ENCODE measurements at regions not wholly inside any gene's neighbourhood (a gene's known extent, or its start where the extent isn't known, plus 50 kb on each side); places are given as distances from the start of the nearest gene placed in this dataset.

DNA sequence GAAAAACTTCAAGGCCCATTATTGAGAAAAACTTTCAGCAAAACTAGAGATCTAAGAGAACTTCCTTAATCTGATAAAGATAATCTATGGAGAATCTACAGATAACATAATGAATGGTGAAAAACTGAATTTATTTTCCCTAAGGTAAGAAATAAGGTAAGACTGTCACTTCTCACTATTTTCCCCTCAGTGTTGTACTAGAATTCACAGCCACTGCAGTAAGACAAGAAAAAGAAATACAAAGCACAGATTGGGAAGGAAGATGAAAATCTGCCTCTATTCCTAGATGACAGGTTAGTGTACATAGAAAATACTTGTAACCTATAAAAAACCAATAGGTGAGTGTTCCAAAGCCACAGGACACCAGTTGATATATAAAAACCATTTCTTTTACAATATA is 220.7 kb upstream of the SHH start:
- no peak for DNase-seq (ENCODE audit: low read depth)
- TF ChIP-seq, protein P1, sequence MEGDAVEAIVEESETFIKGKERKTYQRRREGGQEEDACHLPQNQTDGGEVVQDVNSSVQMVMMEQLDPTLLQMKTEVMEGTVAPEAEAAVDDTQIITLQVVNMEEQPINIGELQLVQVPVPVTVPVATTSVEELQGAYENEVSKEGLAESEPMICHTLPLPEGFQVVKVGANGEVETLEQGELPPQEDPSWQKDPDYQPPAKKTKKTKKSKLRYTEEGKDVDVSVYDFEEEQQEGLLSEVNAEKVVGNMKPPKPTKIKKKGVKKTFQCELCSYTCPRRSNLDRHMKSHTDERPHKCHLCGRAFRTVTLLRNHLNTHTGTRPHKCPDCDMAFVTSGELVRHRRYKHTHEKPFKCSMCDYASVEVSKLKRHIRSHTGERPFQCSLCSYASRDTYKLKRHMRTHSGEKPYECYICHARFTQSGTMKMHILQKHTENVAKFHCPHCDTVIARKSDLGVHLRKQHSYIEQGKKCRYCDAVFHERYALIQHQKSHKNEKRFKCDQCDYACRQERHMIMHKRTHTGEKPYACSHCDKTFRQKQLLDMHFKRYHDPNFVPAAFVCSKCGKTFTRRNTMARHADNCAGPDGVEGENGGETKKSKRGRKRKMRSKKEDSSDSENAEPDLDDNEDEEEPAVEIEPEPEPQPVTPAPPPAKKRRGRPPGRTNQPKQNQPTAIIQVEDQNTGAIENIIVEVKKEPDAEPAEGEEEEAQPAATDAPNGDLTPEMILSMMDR (IDR thresholded peaks at IDR 0.05; ENCODE audit: control insufficient read depth, extremely low read depth, insufficient read depth), result no peak
- H3K4me3 ChIP-seq (ENCODE audit: low read depth, low read length), result no peak overlapping the region

- TF ChIP-seq, protein P1 (IDR thresholded peaks at IDR 0.05; ENCODE audit: control insufficient read depth, extremely low read depth, insufficient read depth), result no peak
- no peak for DNase-seq (ENCODE audit: low read depth)
- no peak overlapping the region for H3K4me3 ChIP-seq (ENCODE audit: low read depth, low read length)
Measured at GRCh38 chr7:156031679-156032478, 219.6 kb upstream of the SHH start.

DNA sequence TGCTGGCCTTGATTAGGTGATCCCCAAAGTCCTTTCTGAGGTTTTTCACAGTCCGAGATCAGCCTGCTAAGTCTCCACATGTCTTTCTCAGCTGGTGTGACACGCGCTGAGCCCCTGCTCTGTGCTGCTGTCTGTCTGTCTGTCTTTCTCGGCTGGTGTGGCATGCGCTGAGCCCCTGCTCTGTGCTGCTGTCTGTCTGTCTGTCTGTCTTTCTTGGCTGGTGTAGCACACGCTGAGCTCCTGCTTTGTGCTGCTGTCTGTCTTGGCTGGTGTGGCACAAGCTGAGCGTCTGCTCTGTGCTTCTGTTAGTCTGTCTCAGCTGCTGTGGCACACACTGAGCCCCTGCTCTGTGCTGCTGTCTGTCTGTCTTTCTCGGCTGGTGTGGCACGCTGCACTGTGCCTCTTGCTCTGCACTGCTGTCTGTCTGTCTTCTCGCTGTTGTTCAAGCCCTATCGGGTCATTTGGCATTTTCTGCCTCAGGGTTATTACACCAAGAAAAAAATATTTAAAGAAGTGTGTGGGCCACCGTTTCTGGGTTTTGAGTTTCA is 217.3 kb upstream of the SHH start:
- DNase-seq (ENCODE audit: low read depth), result no peak
- no peak overlapping the region for H3K4me3 ChIP-seq (ENCODE audit: low read depth, low read length)
- TF ChIP-seq, protein P1 (IDR thresholded peaks at IDR 0.05; ENCODE audit: control insufficient read depth, extremely low read depth, insufficient read depth), result no peak

DNA sequence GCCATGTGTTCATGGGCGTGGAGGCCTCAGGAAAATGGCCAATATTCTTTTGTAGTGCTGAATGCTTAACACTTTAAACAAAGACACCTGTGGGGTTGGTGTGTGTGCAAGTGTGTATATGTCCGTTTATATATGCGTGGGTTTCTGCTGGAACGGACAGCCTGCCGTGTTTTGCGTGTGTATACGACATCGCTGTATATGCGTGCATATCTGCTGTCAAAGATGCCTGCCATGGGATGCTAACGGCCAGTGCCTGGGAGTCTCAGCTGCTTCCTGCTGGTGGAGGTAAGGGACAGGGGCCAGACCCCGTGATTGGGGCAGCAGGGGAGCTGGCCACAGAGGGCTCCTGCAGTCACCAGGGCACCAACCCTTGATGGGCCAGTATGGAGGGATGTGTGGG is 216.3 kb upstream of the SHH start:
- DNase-seq (ENCODE audit: low read depth), result no peak
- no peak overlapping the region for H3K4me3 ChIP-seq (ENCODE audit: low read depth, low read length)
- TF ChIP-seq, protein P1 (IDR thresholded peaks at IDR 0.05; ENCODE audit: control insufficient read depth, extremely low read depth, insufficient read depth), result no peak

DNA sequence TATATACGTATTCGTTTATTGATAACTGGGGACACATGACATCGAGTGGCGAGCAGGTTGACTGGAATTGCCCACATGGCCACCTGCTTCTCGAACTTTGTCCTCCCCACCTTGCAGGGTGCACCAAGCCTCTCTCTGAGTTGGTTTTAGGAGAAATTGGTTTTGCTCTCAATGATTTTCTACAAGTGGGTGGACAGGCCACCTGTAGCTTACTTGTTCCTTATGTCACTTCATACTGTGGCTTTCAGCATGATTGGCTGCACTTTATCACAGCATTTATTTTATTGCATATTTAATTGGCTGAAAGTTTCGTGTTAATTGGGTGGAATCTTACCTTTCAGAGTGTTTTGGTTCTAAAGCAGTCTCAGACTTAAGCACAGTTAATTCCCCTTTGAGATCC is 215.6 kb upstream of the SHH start:
- TF ChIP-seq, protein P1 (IDR thresholded peaks at IDR 0.05; ENCODE audit: control insufficient read depth, extremely low read depth, insufficient read depth), result no peak
- H3K4me3 ChIP-seq (ENCODE audit: low read depth, low read length), result no peak overlapping the region
- DNase-seq (ENCODE audit: low read depth), result no peak

GRCh38 chr7:156026603-156027002 is 214.3 kb upstream of the SHH start:
- no peak for DNase-seq (ENCODE audit: low read depth)
- TF ChIP-seq, protein P1 (IDR thresholded peaks at IDR 0.05; ENCODE audit: control insufficient read depth, extremely low read depth, insufficient read depth), result no peak
- H3K4me3 ChIP-seq (ENCODE audit: low read depth, low read length), result no peak overlapping the region

Measured in LNCaP clone FGC (cell line).